Panc1 (cell line): ENCODE measurements at regions not wholly inside any gene's neighbourhood (a gene's known extent, or its start where the extent isn't known, plus 50 kb on each side); places are given as distances from the start of the nearest gene placed in this dataset.

Experiments
- ATAC-seq: fragments of 200-7000 bp; cut with Tn5 transposase; 2 replicates; pipeline ENCODE4 v1.9.1; 2020; ENCODE audit warnings: mild to moderate bottlenecking, moderate library complexity
- BruUV-seq: library from RNA; stranded (reverse); fragments of 400-500 nt; replicated peaks from 2 replicates; lab custom pipeline; 2021; lab: Mats Ljungman, UMichigan
- CTCF ChIA-PET: fragments of 300-600 bp; sonication (Branson Sonifier 250); formaldehyde crosslinking; loops from one replicate; lab custom pipeline; 2022; ENCODE audit warnings: antibody characterized with exemption; lab: Charles Lee
- POLR2A ChIA-PET: fragments of 300-600 bp; sonication (Branson Sonifier 250); formaldehyde crosslinking; loops from one replicate; lab custom pipeline; 2022; ENCODE audit warnings: antibody characterized with exemption; lab: Charles Lee
- DNase-seq: peaks from one replicate; pipeline ENCODE4 v3.0.0-alpha.2; 2010; ENCODE audit warnings: low read depth, low spot score
- H3K27ac ChIP-seq: 2 replicates; pipeline ENCODE4 v1.5.1; 2011; ENCODE audit warnings: mild to moderate bottlenecking, low read length, inconsistent platforms
- H3K27me3 ChIP-seq: fragments of 200-500 bp; sonication (Bioruptor generic); 2 replicates; pipeline ENCODE4 v1.6.0; 2014; ENCODE audit warnings: low read length, inconsistent platforms; ENCODE audit not compliant: control insufficient read depth, insufficient read depth
- H3K36me3 ChIP-seq: fragments of 200-500 bp; sonication (Bioruptor generic); 2 replicates; pipeline ENCODE4 v1.5.1; 2014; ENCODE audit warnings: inconsistent platforms, mild to moderate bottlenecking, low read length, moderate library complexity; ENCODE audit not compliant: control insufficient read depth, insufficient read depth
- H3K4me1 ChIP-seq: 2 replicates; pipeline ENCODE4 v1.5.1; 2011; ENCODE audit warnings: inconsistent platforms, mild to moderate bottlenecking, low read length, moderate library complexity; ENCODE audit not compliant: control insufficient read depth, insufficient read depth
- H3K4me3 ChIP-seq, 2 experiments: 2 replicates each; pipeline ENCODE4 v1.5.1; 2011 to 2012; ENCODE audit warnings: low read depth in 2 of 2, low read length in 2 of 2, mild to moderate bottlenecking in 2 of 2, inconsistent platforms in 1 of 2, moderate library complexity in 1 of 2
- H3K9me3 ChIP-seq: fragments of 200-500 bp; sonication (Bioruptor generic); 2 replicates; pipeline ENCODE4 v1.5.1; 2014; ENCODE audit warnings: low read depth, mild to moderate bottlenecking, inconsistent platforms, low read length, moderate library complexity; ENCODE audit not compliant: control insufficient read depth, insufficient read depth
- POLR2AphosphoS5 ChIP-seq: IDR thresholded peaks from 2 replicates; pipeline ENCODE4 v1.6.1; 2012; ENCODE audit warnings: mild to moderate bottlenecking, low read depth, low read length, moderate library complexity
- SIN3A ChIP-seq: IDR thresholded peaks from 2 replicates; pipeline ENCODE4 v1.6.1; 2012; ENCODE audit warnings: low read depth, mild to moderate bottlenecking, low read length, moderate library complexity, borderline replicate concordance; ENCODE audit not compliant: insufficient read depth
- TCF7L2 ChIP-seq: IDR thresholded peaks from 2 replicates; pipeline ENCODE4 v1.6.1; 2011; ENCODE audit warnings: mild to moderate bottlenecking, low read depth, low read length, inconsistent platforms
- in situ Hi-C: cut with HindIII; loops from 2 replicates; pipeline ENCODE4 v1.10.0; 2016; ENCODE audit warnings: low sequenced_read_pairs, low pct_unique_long_range_greater_than_20kb
- intact Hi-C: fragments of 100-400 bp; cut with micrococcal nuclease; formaldehyde crosslinking; loops from one replicate; pipeline ENCODE4 v1.10.0; 2022; ENCODE audit not compliant: unreplicated experiment
- TF ChIP-seq, protein P1 (sequence below): fragments of 450-650 bp; IDR thresholded peaks from 2 replicates; pipeline ENCODE4 v1.5.1; 2017; ENCODE audit warnings: mild to moderate bottlenecking
- TF ChIP-seq, protein P2 (sequence below), 2 experiments: IDR thresholded peaks; 2 replicates each; pipeline ENCODE4 v1.6.1; 2011 to 2012; ENCODE audit warnings: low read depth in 2 of 2, control low read depth in 1 of 2, low read length in 1 of 2, mild to moderate bottlenecking in 1 of 2, moderate library complexity in 1 of 2; ENCODE audit not compliant: insufficient read depth in 1 of 2

DNA sequence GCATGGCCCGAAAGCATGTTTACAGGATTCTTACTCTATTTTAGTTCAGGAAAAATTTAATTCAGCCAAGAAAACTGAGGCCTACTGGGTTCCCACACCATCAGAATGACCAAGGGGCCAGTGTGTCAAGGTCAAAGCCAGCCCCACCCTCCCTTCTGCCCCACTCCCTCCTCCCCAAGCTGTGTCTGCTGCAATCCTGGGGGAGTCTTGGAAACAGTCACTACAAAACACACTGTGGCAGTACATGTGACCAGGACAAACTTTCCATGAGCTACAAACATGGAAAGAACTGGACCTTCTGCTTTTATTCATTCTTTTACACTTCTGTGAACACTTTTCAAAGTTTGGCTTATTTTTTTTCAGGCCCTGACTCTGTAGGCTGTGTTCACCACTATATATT is 1228.8 kb upstream of the TMEM132C start:
- H3K9me3 ChIP-seq: no peaks in the 10 kb centered on the region
- ChIA-PET CTCF (no interaction called here), POLR2A (no interaction called here)
- DNase-seq (no peak), ATAC-seq (no peak)
- H3K4me3 ChIP-seq: no peak overlapping the region
- H3K36me3 ChIP-seq: no peaks in the 10 kb centered on the region
- intact Hi-C loops (no loop called here), in situ Hi-C loops (no loop called here)
- H3K27ac ChIP-seq: no peak overlapping the region
- no peak for TF ChIP-seq SIN3A
- TF ChIP-seq, protein P1, sequence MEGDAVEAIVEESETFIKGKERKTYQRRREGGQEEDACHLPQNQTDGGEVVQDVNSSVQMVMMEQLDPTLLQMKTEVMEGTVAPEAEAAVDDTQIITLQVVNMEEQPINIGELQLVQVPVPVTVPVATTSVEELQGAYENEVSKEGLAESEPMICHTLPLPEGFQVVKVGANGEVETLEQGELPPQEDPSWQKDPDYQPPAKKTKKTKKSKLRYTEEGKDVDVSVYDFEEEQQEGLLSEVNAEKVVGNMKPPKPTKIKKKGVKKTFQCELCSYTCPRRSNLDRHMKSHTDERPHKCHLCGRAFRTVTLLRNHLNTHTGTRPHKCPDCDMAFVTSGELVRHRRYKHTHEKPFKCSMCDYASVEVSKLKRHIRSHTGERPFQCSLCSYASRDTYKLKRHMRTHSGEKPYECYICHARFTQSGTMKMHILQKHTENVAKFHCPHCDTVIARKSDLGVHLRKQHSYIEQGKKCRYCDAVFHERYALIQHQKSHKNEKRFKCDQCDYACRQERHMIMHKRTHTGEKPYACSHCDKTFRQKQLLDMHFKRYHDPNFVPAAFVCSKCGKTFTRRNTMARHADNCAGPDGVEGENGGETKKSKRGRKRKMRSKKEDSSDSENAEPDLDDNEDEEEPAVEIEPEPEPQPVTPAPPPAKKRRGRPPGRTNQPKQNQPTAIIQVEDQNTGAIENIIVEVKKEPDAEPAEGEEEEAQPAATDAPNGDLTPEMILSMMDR: no peak
- no peak for TF ChIP-seq TCF7L2
- TF ChIP-seq POLR2AphosphoS5: no peak
- TF ChIP-seq, protein P2, sequence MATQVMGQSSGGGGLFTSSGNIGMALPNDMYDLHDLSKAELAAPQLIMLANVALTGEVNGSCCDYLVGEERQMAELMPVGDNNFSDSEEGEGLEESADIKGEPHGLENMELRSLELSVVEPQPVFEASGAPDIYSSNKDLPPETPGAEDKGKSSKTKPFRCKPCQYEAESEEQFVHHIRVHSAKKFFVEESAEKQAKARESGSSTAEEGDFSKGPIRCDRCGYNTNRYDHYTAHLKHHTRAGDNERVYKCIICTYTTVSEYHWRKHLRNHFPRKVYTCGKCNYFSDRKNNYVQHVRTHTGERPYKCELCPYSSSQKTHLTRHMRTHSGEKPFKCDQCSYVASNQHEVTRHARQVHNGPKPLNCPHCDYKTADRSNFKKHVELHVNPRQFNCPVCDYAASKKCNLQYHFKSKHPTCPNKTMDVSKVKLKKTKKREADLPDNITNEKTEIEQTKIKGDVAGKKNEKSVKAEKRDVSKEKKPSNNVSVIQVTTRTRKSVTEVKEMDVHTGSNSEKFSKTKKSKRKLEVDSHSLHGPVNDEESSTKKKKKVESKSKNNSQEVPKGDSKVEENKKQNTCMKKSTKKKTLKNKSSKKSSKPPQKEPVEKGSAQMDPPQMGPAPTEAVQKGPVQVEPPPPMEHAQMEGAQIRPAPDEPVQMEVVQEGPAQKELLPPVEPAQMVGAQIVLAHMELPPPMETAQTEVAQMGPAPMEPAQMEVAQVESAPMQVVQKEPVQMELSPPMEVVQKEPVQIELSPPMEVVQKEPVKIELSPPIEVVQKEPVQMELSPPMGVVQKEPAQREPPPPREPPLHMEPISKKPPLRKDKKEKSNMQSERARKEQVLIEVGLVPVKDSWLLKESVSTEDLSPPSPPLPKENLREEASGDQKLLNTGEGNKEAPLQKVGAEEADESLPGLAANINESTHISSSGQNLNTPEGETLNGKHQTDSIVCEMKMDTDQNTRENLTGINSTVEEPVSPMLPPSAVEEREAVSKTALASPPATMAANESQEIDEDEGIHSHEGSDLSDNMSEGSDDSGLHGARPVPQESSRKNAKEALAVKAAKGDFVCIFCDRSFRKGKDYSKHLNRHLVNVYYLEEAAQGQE (IDR thresholded peaks at IDR 0.05; ENCODE audit: insufficient read depth in 1 of 2, low read depth in 2 of 2, low read length in 1 of 2): no peak
- no peaks in the 10 kb centered on the region for H3K4me1 ChIP-seq
- H3K27me3 ChIP-seq: no peaks in the 10 kb centered on the region
- no TSS peak for BruUV-seq

- DNase-seq: no peak
- H3K27me3 ChIP-seq: no peaks in the 10 kb centered on the region
- H3K4me1 ChIP-seq: no peaks in the 10 kb centered on the region
- intact Hi-C loops: no loop called here
- H3K27ac ChIP-seq: no peak overlapping the region
- ChIA-PET POLR2A (no interaction called here), CTCF (no interaction called here)
- H3K9me3 ChIP-seq: no peaks in the 10 kb centered on the region
- no peaks in the 10 kb centered on the region for H3K36me3 ChIP-seq
- H3K4me3 ChIP-seq: no peak overlapping the region
- TF ChIP-seq TCF7L2 (no peak), SIN3A (no peak), POLR2AphosphoS5 (no peak)
- TF ChIP-seq, protein P2 (IDR thresholded peaks at IDR 0.05; ENCODE audit: insufficient read depth in 1 of 2, low read depth in 2 of 2, low read length in 1 of 2): no peak
- TF ChIP-seq, protein P1: no peak
- no TSS peak for BruUV-seq
- in situ Hi-C loops: no loop called here
- ATAC-seq: no peak
Observed at GRCh38 chr12:127038761-127039160, 1228.2 kb upstream of the TMEM132C start.
